ENCODE measurements at regions not wholly inside any gene's neighbourhood (a gene's known extent, or its start where the extent isn't known, plus 50 kb on each side); places are given as distances from the start of the nearest gene placed in this dataset.
"Not testable (repeated sequence)": the region's sequence is repeated elsewhere in the genome, so short reads cannot be mapped to it uniquely, and the experiment has no call there.

- no peak for DNase-seq
Observed at GRCh38 chrX:128929271-128930057, 593.8 kb downstream of the SMARCA1 start.

DNA sequence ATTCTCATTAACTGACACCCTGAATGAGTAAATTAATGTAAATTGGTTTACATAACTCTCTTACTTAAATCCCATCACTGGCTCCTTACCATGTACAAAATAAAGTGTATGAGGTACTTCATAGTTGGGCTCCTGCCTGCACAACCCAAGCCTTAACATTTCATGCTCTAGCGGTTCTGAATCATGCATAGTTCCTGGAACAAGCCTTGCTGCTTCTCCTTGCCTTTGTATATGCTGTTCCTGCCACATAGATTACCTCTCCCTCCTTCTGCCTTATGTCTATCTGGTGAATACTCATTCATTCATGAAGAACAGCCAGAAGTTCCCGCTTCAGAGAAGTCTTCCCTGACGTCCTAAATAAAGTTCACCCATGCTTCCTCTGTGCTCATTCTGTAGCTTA is 594.7 kb downstream of the SMARCA1 start:
- no peak for DNase-seq

DNA sequence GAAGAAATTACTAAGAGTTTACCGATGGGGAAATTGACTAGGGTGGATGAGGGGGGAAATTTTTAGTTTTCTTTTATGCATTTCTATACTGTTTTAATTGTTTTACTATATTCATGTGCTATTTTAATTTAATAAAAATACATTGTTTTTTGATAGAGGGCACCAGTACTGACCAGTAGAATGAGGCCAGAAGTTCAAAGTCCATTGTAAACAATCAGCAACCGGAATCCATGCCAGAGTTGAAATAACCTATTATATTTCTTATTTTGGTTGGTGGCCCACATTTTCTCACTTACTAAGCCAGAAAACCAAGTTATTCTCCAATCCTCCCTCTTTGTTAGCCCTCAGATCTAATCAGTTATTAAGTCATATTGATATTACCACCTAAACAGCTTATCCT is 595.9 kb downstream of the SMARCA1 start:
- no peak for DNase-seq

DNA sequence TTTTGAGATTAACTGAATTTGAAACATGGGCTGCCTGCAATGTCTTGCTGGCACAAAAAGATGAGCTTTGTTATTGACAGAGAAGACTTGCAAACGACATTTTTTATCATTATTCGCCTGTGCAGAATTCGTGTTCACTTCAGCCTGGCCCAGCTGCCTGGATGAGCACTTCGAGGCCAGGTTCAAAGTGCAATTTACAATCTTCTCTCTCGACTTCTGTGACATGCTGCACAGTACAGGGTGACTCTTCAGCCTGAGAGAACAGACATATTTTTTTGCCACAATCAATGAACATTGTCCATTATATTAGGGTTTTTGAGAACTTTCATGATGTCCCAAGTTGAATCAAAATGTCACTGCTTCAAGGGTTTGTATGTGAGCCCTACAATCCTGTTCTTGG is 616.5 kb downstream of the SMARCA1 start:
- no peak for DNase-seq

DNA sequence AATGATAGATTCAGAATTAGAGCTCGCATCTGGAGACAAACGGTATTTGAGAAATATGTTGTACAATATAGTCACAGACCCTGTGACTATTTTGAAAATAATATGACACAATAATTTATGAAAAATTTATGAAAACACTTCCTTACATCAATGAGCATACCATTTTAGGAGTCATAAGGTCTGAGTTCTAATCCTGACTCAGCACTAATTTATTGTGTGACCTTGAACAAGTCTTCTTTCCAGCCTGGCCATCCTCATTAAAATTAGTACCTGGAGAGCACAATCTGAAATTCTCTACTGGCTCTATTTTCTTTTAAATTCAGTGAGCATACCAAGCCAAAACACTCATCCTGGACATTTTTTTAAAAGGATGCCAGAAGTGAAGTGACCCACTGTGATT is 622.3 kb downstream of the SMARCA1 start:
- no peak for DNase-seq

DNA sequence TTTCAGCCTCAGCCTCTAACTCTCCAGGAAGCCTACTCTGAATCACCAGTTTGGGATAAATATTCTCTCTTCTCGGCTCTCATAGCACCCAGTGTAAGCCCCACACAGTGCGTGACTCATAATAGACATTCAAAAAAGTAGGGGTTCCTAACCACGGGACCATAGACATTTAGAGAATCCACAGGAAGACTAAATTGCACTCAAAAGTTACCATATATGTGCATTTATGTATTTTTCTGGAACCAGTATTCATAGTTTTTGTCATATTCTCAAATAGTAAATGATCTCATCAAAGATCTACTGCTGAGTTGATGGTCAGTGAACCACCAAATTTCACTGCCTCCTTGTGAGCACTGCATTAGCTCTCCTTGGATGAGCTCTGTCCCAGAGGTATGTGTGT is 625.7 kb downstream of the SMARCA1 start:
- no peak for DNase-seq

- no peak for DNase-seq
Observed at GRCh38 chrX:128891554-128891953, 631.7 kb downstream of the SMARCA1 start.

- DNase-seq = no peak
Observed at GRCh38 chrX:128884430-128884829, 638.9 kb downstream of the SMARCA1 start.

- no peak for DNase-seq
Observed at GRCh38 chrX:128883650-128884049, 639.6 kb downstream of the SMARCA1 start.

GRCh38 chrX:128870361-128870760 is 652.9 kb downstream of the SMARCA1 start:
- DNase-seq = no peak

- DNase-seq = no peak
Observed at GRCh38 chrX:128862557-128862956, 660.7 kb downstream of the SMARCA1 start.

- DNase-seq = no peak
Observed at GRCh38 chrX:128848374-128848773, 674.9 kb downstream of the SMARCA1 start.

GRCh38 chrX:128846385-128846784 is 676.9 kb downstream of the SMARCA1 start:
- DNase-seq = no peak

DNA sequence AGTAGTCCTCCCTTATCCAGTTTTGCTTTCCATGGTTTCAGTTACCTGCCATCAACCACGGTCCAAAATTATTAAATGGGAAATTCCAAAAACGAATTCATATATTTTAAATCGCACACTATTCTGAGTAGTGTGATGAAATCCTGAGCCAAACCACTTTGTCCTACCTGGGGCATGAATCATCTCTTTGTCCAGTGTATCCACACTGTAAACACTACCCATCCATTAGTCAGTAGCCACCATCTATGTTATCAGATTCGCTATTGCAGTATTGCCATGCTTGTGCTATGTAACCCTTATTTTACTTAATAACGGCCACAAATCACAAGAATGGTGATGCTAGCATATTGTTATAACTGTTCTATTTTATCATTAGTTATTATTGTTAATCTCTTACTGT is 704.6 kb downstream of the SMARCA1 start:
- no peak for DNase-seq

GRCh38 chrX:128816919-128817318 is 706.4 kb downstream of the SMARCA1 start:
- DNase-seq = no peak

DNA sequence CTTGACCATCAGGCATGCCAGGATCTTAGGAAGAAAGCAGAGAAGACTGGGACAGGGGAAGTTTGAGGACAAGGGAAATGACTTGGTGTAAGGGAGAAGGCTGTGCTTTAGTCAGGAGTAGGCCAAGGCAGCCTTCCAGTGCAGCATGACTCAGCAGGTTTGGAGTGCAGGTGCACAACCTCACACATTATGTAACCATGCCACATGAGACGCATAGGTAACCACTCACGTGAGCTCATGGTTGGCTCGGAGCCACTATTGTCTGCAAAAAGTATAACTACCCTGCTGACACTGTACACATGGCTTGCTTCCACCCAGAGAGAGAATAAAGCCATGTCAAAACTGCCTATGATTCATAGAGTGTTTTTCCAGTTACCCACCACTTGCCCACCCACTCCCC is 715.9 kb downstream of the SMARCA1 start:
- no peak for DNase-seq

DNA sequence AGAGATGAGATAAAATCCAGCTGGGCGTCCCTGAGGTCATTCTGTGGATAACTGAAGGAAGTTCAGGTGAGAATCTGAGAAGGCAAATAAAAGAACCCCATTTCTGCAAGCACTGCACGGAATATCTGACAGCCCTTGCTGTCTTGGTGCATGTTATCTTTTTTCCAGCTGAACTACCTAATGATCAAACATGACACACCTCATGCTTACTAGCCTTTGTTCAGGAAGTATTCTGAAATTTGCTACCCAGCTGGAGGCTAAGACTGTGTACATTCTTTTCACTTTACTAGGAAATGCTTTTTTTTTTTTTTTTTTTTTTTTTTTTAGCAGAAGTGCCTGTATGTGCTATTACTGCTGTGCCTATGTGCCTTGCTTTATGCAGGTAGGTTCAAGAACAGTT is 718.1 kb downstream of the SMARCA1 start:
- DNase-seq = no peak

DNA sequence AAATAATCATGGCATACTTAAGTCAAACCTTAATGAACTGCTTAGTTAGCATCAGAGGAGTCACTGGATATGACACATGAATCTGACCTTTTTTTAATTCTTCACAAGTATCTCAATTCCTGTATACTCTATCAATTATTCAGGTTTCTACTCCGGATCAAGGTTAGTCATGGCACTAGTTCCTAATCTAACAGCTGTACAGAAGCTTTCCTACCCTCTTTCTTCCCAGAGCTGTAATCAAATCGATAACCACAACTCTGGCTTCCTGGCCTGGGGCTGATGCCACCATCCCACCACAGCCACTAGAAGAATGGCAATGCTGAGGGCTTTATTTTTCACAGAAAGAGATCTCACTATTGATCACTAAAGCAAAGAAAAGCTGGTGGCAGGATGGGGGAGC is 718.5 kb downstream of the SMARCA1 start:
- no peak for DNase-seq

GRCh38 chrX:128800138-128800537 is 723.2 kb downstream of the SMARCA1 start:
- no peak for DNase-seq

GRCh38 chrX:128783139-128783538 is 730.9 kb upstream of the ACTRT1 start:
- not testable (repeated sequence) for DNase-seq

GRCh38 chrX:128781506-128781905 is 729.3 kb upstream of the ACTRT1 start:
- peak; percentile 17 for DNase-seq

DNA sequence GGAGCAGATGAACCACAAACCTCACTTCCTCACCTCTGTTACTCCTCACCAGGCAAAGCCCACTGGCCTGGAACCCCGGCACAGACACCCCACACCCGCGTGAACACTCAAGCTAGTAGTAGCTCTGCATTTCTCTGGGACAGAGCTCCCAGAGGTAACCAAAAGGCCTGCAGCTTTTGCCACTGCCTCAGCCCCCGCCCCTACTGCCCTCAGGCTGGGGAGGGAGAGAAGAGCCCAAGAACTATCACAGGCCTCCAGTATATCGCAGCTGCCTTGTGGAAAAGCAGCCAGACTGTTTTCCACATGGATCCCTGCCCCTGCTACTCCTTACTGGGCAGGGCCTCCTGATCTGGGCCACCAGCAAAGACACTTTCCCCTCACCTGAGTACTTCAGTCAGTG is 728.7 kb upstream of the ACTRT1 start:
- DNase-seq = no peak

GRCh38 chrX:128769495-128769894 is 717.3 kb upstream of the ACTRT1 start:
- no peak for DNase-seq

- DNase-seq = no peak
Observed at GRCh38 chrX:128759745-128760144, 707.5 kb upstream of the ACTRT1 start.

GRCh38 chrX:128759177-128759576 is 707.0 kb upstream of the ACTRT1 start:
- DNase-seq = no peak
